NT2/D1 (cell line): ENCODE measurements at regions not wholly inside any gene's neighbourhood (a gene's known extent, or its start where the extent isn't known, plus 50 kb on each side); places are given as distances from the start of the nearest gene placed in this dataset.

Experiments used
- DNase-seq: peaks from one replicate; pipeline ENCODE4 v3.0.0-alpha.2; 2011; ENCODE audit warnings: low read depth, low spot score
- H3K27me3 ChIP-seq: 2 replicates; pipeline ENCODE4 v1.6.0; 2011; ENCODE audit warnings: mild to moderate bottlenecking; ENCODE audit not compliant: insufficient read length, insufficient read depth
- H3K36me3 ChIP-seq: 2 replicates; pipeline ENCODE4 v1.6.1; 2011; ENCODE audit warnings: mild to moderate bottlenecking, low read length, mixed read lengths; ENCODE audit not compliant: insufficient read depth, insufficient read length
- H3K4me1 ChIP-seq: 2 replicates; pipeline ENCODE4 v1.5.1; 2011; ENCODE audit not compliant: insufficient read depth, insufficient read length
- H3K4me3 ChIP-seq: 2 replicates; pipeline ENCODE4 v1.5.1; 2011; ENCODE audit warnings: low read depth; ENCODE audit not compliant: insufficient read length
- H3K9ac ChIP-seq: 2 replicates; pipeline ENCODE4 v1.6.0; 2011; ENCODE audit warnings: low read depth; ENCODE audit not compliant: insufficient read length
- H3K9me3 ChIP-seq: 2 replicates; pipeline ENCODE4 v1.5.1; 2011; ENCODE audit warnings: mild to moderate bottlenecking, low read length; ENCODE audit not compliant: insufficient read depth
- SUZ12 ChIP-seq: IDR thresholded peaks from 2 replicates; pipeline ENCODE4 v1.6.1; 2011; ENCODE audit not compliant: insufficient read length, insufficient read depth; ENCODE audit errors: extremely low read depth
- YY1 ChIP-seq: IDR thresholded peaks from 2 replicates; pipeline ENCODE4 v1.6.1; 2011; ENCODE audit not compliant: insufficient read length, insufficient read depth
- ZNF274 ChIP-seq: IDR thresholded peaks from 2 replicates; pipeline ENCODE4 v1.6.1; 2011; ENCODE audit warnings: mild to moderate bottlenecking, low read depth, low read length

- Histone ChIP-seq H3K9me3 (no peaks in the 10 kb centered on the region), H3K4me1 (no peaks in the 10 kb centered on the region), H3K27me3 (no peaks in the 10 kb centered on the region), H3K36me3 (no peaks in the 10 kb centered on the region), H3K4me3 (no peak overlapping the region), H3K9ac (no peak overlapping the region)
- no peak for TF ChIP-seq YY1
- no peak for TF ChIP-seq ZNF274
- TF ChIP-seq SUZ12 = no peak
- no peak for DNase-seq
These were observed 107.5 kb upstream of the C14orf180 start for GRCh38 chr14:104472073-104472472.

DNA sequence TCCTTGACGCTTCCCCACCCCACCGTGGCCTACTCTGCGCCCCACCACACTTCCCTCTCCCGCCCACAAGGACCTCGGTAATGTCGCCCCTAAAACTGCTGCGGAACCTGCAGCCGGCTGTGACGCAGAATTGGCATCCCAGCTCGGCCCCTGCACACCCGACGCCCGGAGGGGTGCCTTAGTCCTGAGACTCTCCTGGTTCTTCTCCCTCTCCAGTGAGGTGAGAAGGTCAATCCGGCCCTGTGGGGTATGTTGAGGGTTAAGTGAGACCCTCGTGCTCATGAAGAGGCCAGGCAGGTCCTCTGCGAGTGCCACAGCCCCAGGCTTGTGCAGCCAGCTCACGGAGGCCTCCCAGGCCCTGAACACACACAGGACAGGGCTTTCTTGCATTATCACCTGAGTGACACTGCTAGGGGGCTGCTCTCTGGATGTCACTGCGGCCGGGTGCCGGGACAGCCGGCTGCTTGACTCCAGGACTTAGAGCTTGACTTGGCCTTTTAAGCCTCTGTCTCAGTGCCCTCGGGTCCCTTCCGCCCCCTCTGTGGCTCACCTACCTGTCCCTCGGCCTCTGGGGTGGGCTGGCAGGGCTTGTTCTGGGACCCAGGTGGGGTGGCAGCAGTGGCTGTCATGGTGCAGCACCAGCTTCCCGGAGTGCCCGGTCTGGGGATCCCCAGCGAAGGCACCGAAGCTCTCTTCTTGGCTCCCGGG lies 106.9 kb upstream of the C14orf180 start:
- Histone ChIP-seq H3K27me3 (no peaks in the 10 kb centered on the region), H3K9ac (no peak overlapping the region), H3K9me3 (no peaks in the 10 kb centered on the region), H3K4me1 (no peaks in the 10 kb centered on the region), H3K4me3 (no peak overlapping the region), H3K36me3 (no peaks in the 10 kb centered on the region)
- no peak for TF ChIP-seq SUZ12
- TF ChIP-seq YY1 = no peak
- no peak for TF ChIP-seq ZNF274
- no peak for DNase-seq

DNA sequence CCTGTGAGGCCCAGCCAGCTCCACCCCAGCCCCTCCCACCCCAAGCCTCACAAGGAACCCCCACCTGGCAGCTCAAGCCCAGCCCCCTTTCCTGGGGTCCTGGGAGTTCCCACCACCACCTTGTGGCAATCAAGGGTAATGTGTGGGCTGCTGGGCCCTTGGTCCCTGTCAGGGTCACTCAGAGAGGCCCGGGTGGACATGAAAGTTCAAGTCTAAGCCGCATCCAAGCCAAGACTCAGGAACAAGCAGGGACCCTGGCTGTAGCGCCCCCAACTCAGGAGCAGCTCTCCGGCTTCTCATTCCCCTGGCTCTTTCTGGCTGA lies 106.4 kb upstream of the C14orf180 start:
- Histone ChIP-seq H3K4me1 (no peaks in the 10 kb centered on the region), H3K9ac (no peak overlapping the region), H3K4me3 (no peak overlapping the region), H3K36me3 (no peaks in the 10 kb centered on the region), H3K9me3 (no peaks in the 10 kb centered on the region), H3K27me3 (no peaks in the 10 kb centered on the region)
- TF ChIP-seq YY1 (no peak), SUZ12 (no peak), ZNF274 (no peak)
- DNase-seq = no peak

DNA sequence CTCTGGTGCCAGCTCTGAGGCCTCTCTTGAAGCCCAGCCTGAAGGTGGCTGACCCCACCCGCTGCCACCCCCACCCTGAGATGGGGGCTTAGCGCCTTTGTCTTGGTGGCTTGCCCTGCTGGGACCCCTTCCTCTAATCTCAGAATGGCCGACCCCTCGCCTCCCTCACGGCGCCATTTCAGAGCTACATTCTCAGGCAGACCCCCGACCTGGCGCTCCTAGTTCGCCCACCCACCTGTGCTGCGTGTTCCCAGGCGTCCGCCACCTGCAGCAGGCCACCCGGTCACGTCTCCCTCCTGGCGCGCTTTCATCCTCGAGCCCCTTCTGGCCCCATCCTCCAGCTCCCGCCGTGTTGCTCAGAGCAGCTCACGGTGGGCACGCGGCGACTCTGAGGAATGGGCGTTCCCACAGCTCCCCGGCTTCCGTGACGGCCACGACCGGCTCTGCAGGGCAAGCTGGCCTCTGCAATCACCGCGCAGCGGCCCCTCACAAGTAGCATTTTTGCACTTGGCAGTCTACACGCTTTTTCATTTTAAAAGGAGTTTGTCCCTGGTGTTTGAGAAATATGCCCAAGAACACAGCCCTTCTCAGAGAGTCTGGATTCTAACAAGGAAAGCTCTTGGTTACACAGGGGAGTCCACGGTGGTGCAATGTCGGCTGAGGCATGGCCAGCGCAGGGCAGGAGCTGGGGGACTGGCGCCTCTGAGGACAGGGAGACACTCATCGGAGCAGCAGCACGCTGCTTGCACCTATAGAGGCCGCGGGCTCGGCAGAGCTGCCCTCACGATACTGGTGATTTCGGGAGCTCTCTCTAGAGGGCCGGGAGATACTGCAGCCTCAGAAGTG lies 105.7 kb upstream of the C14orf180 start:
- no peak for TF ChIP-seq YY1
- no peak for TF ChIP-seq ZNF274
- no peak for TF ChIP-seq SUZ12
- no peak for DNase-seq
- H3K36me3 ChIP-seq = no peaks in the 10 kb centered on the region
- H3K9ac ChIP-seq = no peak overlapping the region
- H3K27me3 ChIP-seq = no peaks in the 10 kb centered on the region
- H3K9me3 ChIP-seq = no peaks in the 10 kb centered on the region
- H3K4me1 ChIP-seq = no peaks in the 10 kb centered on the region
- no peak overlapping the region for H3K4me3 ChIP-seq

DNA sequence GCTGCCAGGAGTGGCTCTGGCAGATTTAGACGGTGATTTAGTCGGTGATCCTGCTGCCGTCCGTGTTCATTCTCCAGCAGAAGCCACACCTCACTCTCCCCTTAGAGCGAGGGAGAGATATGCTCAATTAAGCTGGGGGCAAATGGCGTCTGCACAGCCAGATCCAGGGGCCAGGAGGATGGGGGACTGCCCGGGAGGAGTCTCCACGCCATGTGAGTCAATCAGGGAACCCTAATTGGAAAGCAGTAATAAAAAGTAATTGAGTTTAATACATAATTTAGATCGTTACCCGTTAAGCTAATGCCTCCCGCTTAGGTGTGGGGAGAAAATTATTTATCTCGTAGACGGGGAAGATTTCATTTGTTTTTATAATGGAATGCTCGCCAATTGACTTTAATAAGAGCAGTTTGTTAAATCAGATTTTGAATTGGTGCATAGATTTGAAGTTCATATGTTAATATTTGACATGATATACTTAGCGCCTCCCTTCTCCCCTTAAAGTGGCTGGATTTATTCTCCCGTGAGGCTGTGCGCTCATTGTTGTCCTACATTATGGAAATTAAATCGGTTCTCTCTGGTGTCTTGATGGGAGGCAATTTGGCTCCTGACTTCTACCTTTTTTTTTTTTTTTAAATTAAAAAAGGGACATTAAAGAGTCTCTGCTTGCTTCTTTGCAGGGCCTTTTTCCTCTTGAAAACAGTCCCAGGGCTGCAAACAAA lies 104.9 kb upstream of the C14orf180 start:
- Histone ChIP-seq H3K9ac (no peak overlapping the region), H3K27me3 (no peaks in the 10 kb centered on the region), H3K36me3 (no peaks in the 10 kb centered on the region), H3K9me3 (no peaks in the 10 kb centered on the region), H3K4me1 (no peaks in the 10 kb centered on the region), H3K4me3 (no peak overlapping the region)
- no peak for TF ChIP-seq YY1
- TF ChIP-seq ZNF274 = no peak
- TF ChIP-seq SUZ12 = no peak
- DNase-seq = no peak

- no peaks in the 10 kb centered on the region for H3K27me3 ChIP-seq
- H3K36me3 ChIP-seq = no peaks in the 10 kb centered on the region
- no peaks in the 10 kb centered on the region for H3K9me3 ChIP-seq
- H3K4me3 ChIP-seq = no peak overlapping the region
- no peaks in the 10 kb centered on the region for H3K4me1 ChIP-seq
- no peak for DNase-seq
- H3K9ac ChIP-seq = no peak overlapping the region
- TF ChIP-seq YY1 (no peak), SUZ12 (no peak), ZNF274 (no peak)
These were observed 104.3 kb upstream of the C14orf180 start for GRCh38 chr14:104475256-104475655.

DNA sequence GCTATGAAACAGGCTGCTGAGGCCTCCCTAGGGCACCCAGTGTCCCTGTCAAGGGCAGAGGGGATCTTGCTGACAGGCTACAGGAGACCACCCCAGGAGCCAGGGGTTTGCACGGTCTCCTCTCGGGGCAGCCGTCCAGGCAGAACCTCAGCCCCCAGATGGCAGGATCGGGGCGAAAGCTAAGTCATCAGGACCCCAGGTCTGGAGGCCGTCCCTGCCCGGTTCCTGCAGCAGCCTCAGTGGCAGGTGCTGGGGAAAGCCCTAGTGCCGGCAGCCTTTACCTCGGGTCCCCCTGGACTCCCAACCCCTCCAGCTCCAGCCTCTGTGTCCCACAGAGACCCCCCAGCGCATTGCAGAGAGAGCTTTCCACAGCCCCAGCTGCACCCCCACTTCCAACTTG lies 103.8 kb upstream of the C14orf180 start:
- H3K27me3 ChIP-seq = no peaks in the 10 kb centered on the region

More for the DNA sequence above, 103.8 kb upstream of the C14orf180 start:
- Histone ChIP-seq H3K36me3 (no peaks in the 10 kb centered on the region), H3K9ac (no peak overlapping the region), H3K9me3 (no peaks in the 10 kb centered on the region), H3K4me3 (no peak overlapping the region), H3K4me1 (no peaks in the 10 kb centered on the region)
- DNase-seq = no peak
- TF ChIP-seq YY1 = no peak
- TF ChIP-seq ZNF274 = no peak
- no peak for TF ChIP-seq SUZ12
